ENCODE measurements at regions not wholly inside any gene's neighbourhood (a gene's known extent, or its start where the extent isn't known, plus 50 kb on each side); places are given as distances from the start of the nearest gene placed in this dataset.

GRCh38 chrX:437661-438390, 51.1 kb upstream of the PPP2R3B start:
- H3K27me3 ChIP-seq (ENCODE audit: control insufficient read depth, insufficient read depth, low read length), result no peaks in the 10 kb centered on the region
- TF ChIP-seq, protein P1, sequence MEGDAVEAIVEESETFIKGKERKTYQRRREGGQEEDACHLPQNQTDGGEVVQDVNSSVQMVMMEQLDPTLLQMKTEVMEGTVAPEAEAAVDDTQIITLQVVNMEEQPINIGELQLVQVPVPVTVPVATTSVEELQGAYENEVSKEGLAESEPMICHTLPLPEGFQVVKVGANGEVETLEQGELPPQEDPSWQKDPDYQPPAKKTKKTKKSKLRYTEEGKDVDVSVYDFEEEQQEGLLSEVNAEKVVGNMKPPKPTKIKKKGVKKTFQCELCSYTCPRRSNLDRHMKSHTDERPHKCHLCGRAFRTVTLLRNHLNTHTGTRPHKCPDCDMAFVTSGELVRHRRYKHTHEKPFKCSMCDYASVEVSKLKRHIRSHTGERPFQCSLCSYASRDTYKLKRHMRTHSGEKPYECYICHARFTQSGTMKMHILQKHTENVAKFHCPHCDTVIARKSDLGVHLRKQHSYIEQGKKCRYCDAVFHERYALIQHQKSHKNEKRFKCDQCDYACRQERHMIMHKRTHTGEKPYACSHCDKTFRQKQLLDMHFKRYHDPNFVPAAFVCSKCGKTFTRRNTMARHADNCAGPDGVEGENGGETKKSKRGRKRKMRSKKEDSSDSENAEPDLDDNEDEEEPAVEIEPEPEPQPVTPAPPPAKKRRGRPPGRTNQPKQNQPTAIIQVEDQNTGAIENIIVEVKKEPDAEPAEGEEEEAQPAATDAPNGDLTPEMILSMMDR (IDR thresholded peaks at IDR 0.05; ENCODE audit: low read depth, low read length), result no peak
- H3K27ac ChIP-seq (ENCODE audit: low read depth, low read length), result no peak overlapping the region
- H3K9me3 ChIP-seq (ENCODE audit: control insufficient read depth, insufficient read depth, low read length), result peaks cover 57% of the 10 kb centered on the region
- DNase-seq (ENCODE audit: low read depth, low spot score), result no peak
- POLR2A ChIA-PET, result no interaction called here
- CTCF ChIA-PET, result no interaction called here
- no peak overlapping the region for H3K4me3 ChIP-seq (ENCODE audit: low read depth, low read length)

GRCh38 chrX:439241-439640, 52.5 kb upstream of the PPP2R3B start:
- Histone ChIP-seq H3K27ac (ENCODE audit: low read depth, low read length) (no peak overlapping the region), H3K27me3 (ENCODE audit: control insufficient read depth, insufficient read depth, low read length) (no peaks in the 10 kb centered on the region), H3K4me3 (ENCODE audit: low read depth, low read length) (no peak overlapping the region), H3K9me3 (ENCODE audit: control insufficient read depth, insufficient read depth, low read length) (peaks cover 55% of the 10 kb centered on the region)
- TF ChIP-seq, protein P1 (IDR thresholded peaks at IDR 0.05; ENCODE audit: low read depth, low read length), result no peak
- no peak for DNase-seq (ENCODE audit: low read depth, low spot score)
- POLR2A ChIA-PET, result no interaction called here
- CTCF ChIA-PET, result no interaction called here

GRCh38 chrX:439719-440118, 53.0 kb upstream of the PPP2R3B start:
- DNase-seq (ENCODE audit: low read depth, low spot score), result no peak
- Histone ChIP-seq H3K27me3 (ENCODE audit: control insufficient read depth, insufficient read depth, low read length) (no peaks in the 10 kb centered on the region), H3K4me3 (ENCODE audit: low read depth, low read length) (no peak overlapping the region), H3K9me3 (ENCODE audit: control insufficient read depth, insufficient read depth, low read length) (peaks cover 58% of the 10 kb centered on the region), H3K27ac (ENCODE audit: low read depth, low read length) (no peak overlapping the region)
- POLR2A ChIA-PET, result no interaction called here
- CTCF ChIA-PET, result no interaction called here
- TF ChIP-seq, protein P1 (IDR thresholded peaks at IDR 0.05; ENCODE audit: low read depth, low read length), result no peak

DNA sequence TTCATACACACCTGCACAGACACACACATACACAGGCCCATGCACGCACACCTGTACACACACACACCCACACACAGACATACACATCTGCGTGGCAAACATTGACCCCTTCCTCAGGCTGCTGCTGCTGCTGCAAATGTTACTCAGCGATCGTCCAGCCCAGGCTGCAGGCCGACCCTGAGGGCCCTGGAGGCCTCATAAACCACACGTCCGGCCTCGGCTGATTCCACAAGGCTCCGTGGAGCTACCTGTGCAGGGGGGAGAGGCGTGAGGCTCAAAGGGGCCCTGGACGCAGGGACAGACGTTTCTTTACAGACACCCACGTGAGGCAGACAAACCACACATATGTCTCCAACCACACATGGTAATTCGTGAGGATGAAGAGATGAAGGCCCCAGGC, 53.9 kb upstream of the PPP2R3B start:
- DNase-seq (ENCODE audit: low read depth, low spot score), result no peak
- H3K27ac ChIP-seq (ENCODE audit: low read depth, low read length), result no peak overlapping the region
- no peak overlapping the region for H3K4me3 ChIP-seq (ENCODE audit: low read depth, low read length)
- ChIA-PET CTCF (no interaction called here), POLR2A (no interaction called here)
- H3K9me3 ChIP-seq (ENCODE audit: control insufficient read depth, insufficient read depth, low read length), result peaks cover 52% of the 10 kb centered on the region
- H3K27me3 ChIP-seq (ENCODE audit: control insufficient read depth, insufficient read depth, low read length), result no peaks in the 10 kb centered on the region
- TF ChIP-seq, protein P1 (IDR thresholded peaks at IDR 0.05; ENCODE audit: low read depth, low read length), result no peak

GRCh38 chrX:443536-444210, 57.0 kb upstream of the PPP2R3B start:
- Histone ChIP-seq H3K4me3 (ENCODE audit: low read depth, low read length) (no peak overlapping the region), H3K27me3 (ENCODE audit: control insufficient read depth, insufficient read depth, low read length) (no peaks in the 10 kb centered on the region), H3K9me3 (ENCODE audit: control insufficient read depth, insufficient read depth, low read length) (peaks cover 48% of the 10 kb centered on the region), H3K27ac (ENCODE audit: low read depth, low read length) (no peak overlapping the region)
- TF ChIP-seq, protein P1 (IDR thresholded peaks at IDR 0.05; ENCODE audit: low read depth, low read length), result no peak
- no peak for DNase-seq (ENCODE audit: low read depth, low spot score)
- POLR2A ChIA-PET, result no interaction called here
- CTCF ChIA-PET, result no interaction called here
